Jurkat, Clone E6-1 (cell line): ENCODE measurements at regions not wholly inside any gene's neighbourhood (a gene's known extent, or its start where the extent isn't known, plus 50 kb on each side); places are given as distances from the start of the nearest gene placed in this dataset.

ENCODE experiments used
- DNase-seq: peaks from one replicate; pipeline ENCODE4 v3.0.0-alpha.2; 2011; ENCODE audit warnings: low read depth, low spot score
- H3K4me3 ChIP-seq: 2 replicates; pipeline ENCODE4 v1.5.1; 2011; ENCODE audit warnings: mild to moderate bottlenecking, low read length, control low read depth, moderate library complexity

DNA sequence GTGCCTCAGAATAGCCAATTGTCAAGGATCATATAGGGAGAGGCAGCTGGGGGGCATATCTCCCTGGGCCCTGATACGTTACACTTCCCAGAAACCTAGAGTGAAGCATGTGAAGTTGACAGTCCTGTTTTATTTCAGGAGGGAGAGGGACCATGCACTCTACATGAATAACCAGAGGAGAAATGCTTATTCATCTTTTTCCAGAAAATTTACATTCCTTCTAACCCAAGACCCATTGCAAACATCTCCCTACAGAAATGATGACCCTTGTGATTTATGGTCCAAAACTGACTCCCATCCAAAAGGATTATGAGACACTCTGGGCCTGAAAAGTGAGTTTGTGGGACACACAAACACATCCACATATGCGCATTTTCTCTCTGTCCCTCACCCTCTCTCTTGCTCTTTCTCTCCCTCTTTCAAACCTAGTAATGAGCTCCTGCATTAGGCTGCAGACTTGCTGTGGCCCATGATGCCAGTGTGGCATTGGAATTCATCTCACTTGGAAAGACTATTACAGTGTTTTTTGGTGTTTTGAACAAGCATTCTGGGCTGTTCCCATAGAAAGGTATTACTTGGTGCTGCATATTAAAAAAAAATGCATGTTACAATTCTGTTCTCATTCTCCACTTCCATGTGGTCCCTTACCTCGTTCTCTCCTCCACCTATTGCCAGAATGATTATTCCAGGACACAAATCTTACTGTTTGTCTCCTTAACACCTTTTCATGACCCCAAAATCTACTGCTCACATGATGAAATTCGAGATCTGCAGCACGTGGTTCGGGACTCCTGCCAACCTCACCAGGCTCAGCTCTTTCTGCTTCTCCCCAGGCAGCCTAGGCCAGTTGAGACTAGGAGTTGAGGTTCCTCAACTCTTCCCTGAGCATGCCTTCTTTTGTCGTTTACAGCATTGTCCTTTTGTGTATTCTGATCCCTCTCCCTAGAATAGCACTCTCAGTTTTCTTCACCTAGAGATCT lies 451.3 kb upstream of the KLF4 start:
- no peak for DNase-seq
- H3K4me3 ChIP-seq: no peak overlapping the region

- no peak overlapping the region for H3K4me3 ChIP-seq
- peak; percentile 12 for DNase-seq
These were observed 449.3 kb upstream of the KLF4 start for GRCh38 chr9:107938801-107939386.

- DNase-seq: no peak
- H3K4me3 ChIP-seq: no peak overlapping the region
These were observed 446.4 kb upstream of the KLF4 start for GRCh38 chr9:107935931-107936330.

- H3K4me3 ChIP-seq: no peak overlapping the region
- no peak for DNase-seq
These were observed 443.9 kb upstream of the KLF4 start for GRCh38 chr9:107933516-107933915.

DNA sequence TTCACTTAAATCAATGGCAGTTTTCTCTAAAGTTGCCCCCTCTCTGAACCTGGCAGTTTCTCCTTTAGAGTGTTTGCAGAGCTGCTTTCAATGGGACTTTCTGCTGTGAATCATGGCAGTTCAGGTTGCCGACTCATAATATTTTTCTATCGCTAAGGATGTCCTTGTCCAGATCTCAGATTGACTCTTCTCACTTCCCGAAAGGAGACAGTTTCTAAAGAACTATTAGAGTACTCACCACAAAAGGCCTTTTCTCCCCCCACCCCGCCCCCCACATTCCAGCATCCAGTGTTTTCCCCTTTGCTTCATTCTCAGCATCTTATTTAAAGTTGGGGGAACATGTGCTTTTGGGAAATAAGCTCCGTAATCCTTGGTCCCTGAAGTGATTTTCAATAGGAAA lies 443.5 kb upstream of the KLF4 start:
- DNase-seq: no peak
- no peak overlapping the region for H3K4me3 ChIP-seq

DNA sequence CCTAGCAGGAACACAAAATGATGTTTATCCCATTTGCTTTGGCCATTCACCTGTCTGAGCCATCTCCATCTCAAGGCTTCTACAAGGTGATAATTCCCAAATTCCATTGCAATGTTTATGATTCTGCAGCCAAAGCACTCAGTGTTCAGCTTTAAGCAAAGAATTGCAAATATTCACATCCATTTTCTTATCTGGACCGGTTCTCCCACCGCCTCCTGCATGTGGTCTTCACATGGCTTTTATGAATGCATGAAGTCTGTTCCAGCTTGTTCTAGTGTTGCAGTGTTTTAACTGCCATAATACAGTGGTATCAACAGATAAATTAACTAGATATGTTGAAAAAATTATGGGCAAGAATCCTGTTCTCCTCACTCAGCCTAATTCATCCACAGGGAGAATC lies 443.0 kb upstream of the KLF4 start:
- H3K4me3 ChIP-seq: no peak overlapping the region
- DNase-seq: no peak

GRCh38 chr9:107932046-107932445 lies 442.5 kb upstream of the KLF4 start:
- DNase-seq: no peak
- H3K4me3 ChIP-seq: no peak overlapping the region

GRCh38 chr9:107931071-107931715 lies 441.6 kb upstream of the KLF4 start:
- no peak for DNase-seq
- no peak overlapping the region for H3K4me3 ChIP-seq

DNA sequence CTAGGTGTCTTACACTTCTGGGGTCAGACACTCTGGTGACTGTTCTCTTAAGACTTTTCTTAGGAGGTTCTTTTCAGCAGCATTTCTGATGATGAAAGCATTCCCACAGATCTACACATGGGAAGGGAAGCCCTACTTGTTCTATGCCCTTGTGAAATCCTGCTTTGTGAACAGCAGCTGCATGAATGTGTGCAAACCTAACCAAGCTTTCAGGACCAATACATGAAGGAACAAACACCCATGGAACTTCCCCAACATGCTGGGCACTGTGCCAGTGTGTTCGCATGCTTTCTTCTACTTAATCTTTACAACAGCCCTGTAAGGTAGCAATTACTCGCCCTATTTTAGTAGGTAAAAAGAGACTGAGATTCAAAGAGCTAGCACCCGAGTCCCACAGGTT lies 439.9 kb upstream of the KLF4 start:
- DNase-seq: no peak
- H3K4me3 ChIP-seq: no peak overlapping the region

GRCh38 chr9:107928701-107929371 lies 439.3 kb upstream of the KLF4 start:
- no peak for DNase-seq
- no peak overlapping the region for H3K4me3 ChIP-seq

DNA sequence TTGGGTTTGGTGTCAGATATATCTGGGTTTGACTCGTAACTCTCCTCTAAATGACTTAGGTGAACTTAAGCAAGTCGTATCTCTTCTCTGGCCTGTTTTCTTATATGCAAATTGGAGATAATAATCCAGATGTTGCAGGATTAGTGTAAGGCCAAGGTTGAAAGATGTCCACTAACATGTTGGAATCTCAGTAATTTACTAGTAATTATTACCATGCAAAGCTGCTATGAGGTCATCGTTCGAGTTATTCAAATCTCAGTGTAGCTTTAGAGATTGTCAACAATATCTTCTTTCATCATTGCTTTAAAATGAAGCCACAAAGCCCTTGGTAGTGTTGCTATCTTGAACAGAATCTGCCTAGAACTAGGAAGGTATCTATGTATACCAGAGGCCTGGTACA lies 437.7 kb upstream of the KLF4 start:
- no peak overlapping the region for H3K4me3 ChIP-seq

DNA sequence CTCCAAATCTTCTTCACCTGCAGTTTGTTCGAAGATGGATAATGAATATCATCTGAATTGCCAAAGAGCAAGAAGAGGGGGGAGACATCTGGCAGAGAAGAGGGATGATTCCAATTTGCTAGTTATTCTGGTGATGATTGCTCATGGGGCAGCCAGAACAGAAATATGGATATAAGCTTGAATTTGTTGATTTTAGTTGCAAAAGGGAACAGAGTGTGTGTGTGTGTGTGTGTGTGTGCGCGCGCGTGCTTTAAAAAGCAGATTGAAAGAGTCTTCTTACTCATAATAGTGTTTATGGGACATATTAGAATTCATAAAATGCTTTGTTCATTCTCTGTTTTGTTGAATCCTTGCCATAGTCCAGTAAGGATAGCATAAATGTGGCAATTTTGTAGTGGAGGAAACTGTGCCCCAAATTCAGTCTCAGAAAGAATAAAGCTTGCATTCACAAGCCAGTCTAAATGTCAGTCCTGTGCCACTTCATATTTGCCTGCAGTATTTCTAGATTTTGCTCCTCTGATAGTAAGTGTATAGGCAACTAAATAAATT lies 436.3 kb upstream of the KLF4 start:
- no peak for DNase-seq
- H3K4me3 ChIP-seq: no peak overlapping the region

More for the DNA sequence above, 437.7 kb upstream of the KLF4 start:
- DNase-seq: no peak

GRCh38 chr9:107922260-107922659 lies 432.7 kb upstream of the KLF4 start:
- no peak overlapping the region for H3K4me3 ChIP-seq
- no peak for DNase-seq

DNA sequence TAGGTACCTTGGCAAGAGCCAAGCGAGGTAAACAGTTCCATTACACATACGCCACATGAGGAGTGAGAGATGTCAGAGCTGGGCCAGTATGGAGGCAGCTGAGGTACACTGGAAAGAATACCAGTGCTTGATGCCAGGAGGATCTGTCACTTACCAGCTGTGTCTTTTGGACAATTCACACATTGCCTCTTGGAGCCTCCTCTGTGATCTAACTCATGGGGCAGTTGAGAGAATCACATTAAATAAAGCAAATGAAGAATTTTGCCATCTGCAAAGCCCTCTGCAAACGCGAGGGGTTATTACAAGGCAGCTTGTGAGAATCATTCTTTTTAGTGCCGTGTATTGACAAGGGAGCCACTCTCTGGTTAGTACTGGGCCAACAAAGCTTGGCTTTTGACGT lies 429.7 kb upstream of the KLF4 start:
- no peak for DNase-seq

GRCh38 chr9:107918749-107919148 lies 429.2 kb upstream of the KLF4 start:
- no peak for DNase-seq
- no peak overlapping the region for H3K4me3 ChIP-seq

More for the DNA sequence above, 429.7 kb upstream of the KLF4 start:
- H3K4me3 ChIP-seq: no peak overlapping the region

- no peak for DNase-seq
- H3K4me3 ChIP-seq: no peak overlapping the region
These were observed 424.6 kb upstream of the KLF4 start for GRCh38 chr9:107914151-107914550.

- no peak for DNase-seq
- H3K4me3 ChIP-seq: no peak overlapping the region
These were observed 418.1 kb upstream of the KLF4 start for GRCh38 chr9:107907715-107908114.

DNA sequence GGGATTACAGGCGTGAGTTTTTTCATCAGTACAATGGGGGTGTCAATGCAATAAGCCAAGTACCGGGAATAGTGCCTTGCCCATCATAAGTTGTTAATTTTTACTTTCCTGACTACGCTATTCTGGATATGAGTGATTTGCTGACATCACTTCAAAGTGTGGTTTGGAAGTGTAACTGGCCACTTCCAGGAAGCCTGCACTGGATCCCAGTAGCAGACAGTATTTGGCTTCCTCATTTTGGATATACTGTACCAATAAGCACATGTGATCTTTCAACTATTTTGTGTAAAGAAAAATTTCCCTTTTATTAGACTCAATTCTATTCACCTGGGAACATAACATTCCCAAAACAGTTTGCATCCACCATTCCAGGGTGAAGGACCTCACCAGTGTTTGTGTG lies 417.7 kb upstream of the KLF4 start:
- no peak overlapping the region for H3K4me3 ChIP-seq
- no peak for DNase-seq

DNA sequence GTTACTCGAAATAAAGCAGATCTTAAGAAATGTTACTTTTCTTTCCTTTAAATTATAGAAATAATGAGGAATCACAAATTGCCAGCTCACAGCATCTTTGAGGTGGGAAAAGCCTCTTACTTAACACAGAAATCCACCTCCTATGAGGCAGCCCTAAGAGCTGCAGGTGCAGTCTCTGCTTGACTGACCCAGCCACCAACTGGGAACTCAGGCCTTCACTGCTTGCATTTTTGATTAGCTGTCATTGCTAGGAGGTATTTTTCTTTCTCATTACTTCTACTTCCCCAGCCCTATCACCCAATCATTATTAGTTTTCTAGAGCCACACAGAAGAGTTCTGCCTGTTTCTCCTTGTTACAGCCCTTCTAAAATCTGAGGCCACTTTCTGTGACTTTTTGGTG lies 416.5 kb upstream of the KLF4 start:
- DNase-seq: no peak
- no peak overlapping the region for H3K4me3 ChIP-seq
